Nephron progenitor cell (in vitro differentiated cells): ENCODE measurements at regions not wholly inside any gene's neighbourhood (a gene's known extent, or its start where the extent isn't known, plus 50 kb on each side); places are given as distances from the start of the nearest gene placed in this dataset.
A peak's percentile ranks its signal among the peaks of the same experiment; 100 is the strongest.

Experiments used
- DNase-seq: peaks from one replicate; pipeline ENCODE4 v3.0.0; 2021
- H3K27ac Mint-ChIP-seq: 2 replicates; pipeline ENCODE4 v1.8.0; 2021; ENCODE audit warnings: mild to moderate bottlenecking, moderate library complexity, mixed read lengths
- H3K27me3 Mint-ChIP-seq: 2 replicates; pipeline ENCODE4 v1.8.0; 2021; ENCODE audit warnings: mild to moderate bottlenecking, low read depth, mixed read lengths; ENCODE audit not compliant: poor library complexity
- H3K36me3 Mint-ChIP-seq: 2 replicates; pipeline ENCODE4 v1.8.0; 2021; ENCODE audit warnings: low read depth, mixed read lengths
- H3K4me1 Mint-ChIP-seq: 2 replicates; pipeline ENCODE4 v1.8.0; 2021; ENCODE audit warnings: mixed read lengths
- H3K4me3 Mint-ChIP-seq: 2 replicates; pipeline ENCODE4 v1.8.0; 2021; ENCODE audit warnings: mild to moderate bottlenecking, moderate library complexity, mixed read lengths
- H3K9me3 Mint-ChIP-seq: 2 replicates; pipeline ENCODE4 v1.8.0; 2021; ENCODE audit warnings: mild to moderate bottlenecking, moderate library complexity, mixed read lengths
- TF ChIP-seq, protein P1 (sequence below): fragments of 200-600 bp; sonication (generic); IDR thresholded peaks from 2 replicates; pipeline ENCODE4 v1.5.0; 2021; ENCODE audit warnings: antibody characterized with exemption

DNA sequence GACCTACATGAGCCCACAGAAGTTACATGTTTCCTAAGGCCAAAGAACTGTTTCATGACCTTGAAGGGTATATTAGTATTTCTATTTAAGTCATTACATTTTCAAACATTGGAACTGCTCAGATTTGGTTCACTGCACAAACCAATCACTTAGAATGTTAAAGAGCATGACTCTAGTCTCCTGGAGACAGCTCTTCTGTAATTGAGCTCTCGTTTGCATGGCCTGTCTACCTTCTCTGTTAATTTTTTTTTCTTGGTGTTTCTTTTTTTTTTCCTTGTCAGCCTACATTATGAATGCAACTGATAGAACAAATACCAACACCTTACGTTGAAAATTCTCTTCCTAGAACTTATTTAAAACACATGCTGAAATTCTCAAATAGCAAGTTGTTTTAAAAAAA is 860.2 kb upstream of the MAP3K7 start:
- Mint-ChIP-seq H3K27ac (no peak overlapping the region), H3K27me3 (no peaks in the 10 kb centered on the region), H3K4me3 (no peak overlapping the region), H3K36me3 (no peaks in the 10 kb centered on the region), H3K4me1 (no peaks in the 10 kb centered on the region), H3K9me3 (no peaks in the 10 kb centered on the region)
- TF ChIP-seq, protein P1, sequence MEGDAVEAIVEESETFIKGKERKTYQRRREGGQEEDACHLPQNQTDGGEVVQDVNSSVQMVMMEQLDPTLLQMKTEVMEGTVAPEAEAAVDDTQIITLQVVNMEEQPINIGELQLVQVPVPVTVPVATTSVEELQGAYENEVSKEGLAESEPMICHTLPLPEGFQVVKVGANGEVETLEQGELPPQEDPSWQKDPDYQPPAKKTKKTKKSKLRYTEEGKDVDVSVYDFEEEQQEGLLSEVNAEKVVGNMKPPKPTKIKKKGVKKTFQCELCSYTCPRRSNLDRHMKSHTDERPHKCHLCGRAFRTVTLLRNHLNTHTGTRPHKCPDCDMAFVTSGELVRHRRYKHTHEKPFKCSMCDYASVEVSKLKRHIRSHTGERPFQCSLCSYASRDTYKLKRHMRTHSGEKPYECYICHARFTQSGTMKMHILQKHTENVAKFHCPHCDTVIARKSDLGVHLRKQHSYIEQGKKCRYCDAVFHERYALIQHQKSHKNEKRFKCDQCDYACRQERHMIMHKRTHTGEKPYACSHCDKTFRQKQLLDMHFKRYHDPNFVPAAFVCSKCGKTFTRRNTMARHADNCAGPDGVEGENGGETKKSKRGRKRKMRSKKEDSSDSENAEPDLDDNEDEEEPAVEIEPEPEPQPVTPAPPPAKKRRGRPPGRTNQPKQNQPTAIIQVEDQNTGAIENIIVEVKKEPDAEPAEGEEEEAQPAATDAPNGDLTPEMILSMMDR, result no peak
- no peak for DNase-seq

DNA sequence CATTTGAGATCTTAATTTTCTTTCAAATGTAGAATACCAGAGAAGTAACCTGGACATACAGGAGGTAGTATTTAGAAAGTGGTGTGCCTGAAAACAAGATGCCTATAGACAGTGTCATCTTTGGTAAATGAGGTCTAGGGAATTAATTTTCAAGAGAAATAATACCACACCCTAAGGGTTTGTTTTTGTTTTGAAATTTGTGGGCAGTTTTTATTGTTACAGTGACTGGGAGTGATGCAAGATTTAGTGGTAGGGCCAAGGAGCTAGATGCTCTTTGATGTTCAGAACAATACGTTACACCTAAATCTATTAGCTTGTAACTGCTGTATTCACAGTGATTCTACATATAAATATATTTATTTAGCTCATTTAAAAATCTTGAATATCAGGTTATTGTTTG is 856.5 kb upstream of the MAP3K7 start:
- Mint-ChIP-seq H3K36me3 (no peaks in the 10 kb centered on the region), H3K27me3 (no peaks in the 10 kb centered on the region), H3K9me3 (no peaks in the 10 kb centered on the region), H3K27ac (no peak overlapping the region), H3K4me3 (no peak overlapping the region), H3K4me1 (no peaks in the 10 kb centered on the region)
- TF ChIP-seq, protein P1, result no peak
- no peak for DNase-seq

DNA sequence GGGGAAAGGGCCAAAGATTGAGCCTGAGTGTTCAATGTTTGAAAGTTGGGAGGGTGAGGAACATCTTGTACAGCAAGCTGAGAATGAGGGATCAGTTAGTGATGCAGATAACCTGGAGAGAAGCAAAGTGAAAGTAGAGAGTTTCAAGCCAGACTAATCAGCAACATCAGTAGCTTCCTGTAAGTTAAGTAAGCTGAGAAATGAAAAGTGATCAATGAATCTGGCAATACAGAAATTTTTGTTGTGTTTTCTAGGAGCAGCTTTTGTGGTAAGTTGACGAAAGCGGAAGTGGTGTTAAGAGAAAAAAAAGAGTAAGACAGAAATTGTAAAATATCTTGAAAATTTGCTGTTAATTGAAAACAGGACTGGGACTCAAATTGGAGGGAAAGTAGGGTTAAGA is 855.5 kb upstream of the MAP3K7 start:
- Mint-ChIP-seq H3K27me3 (no peaks in the 10 kb centered on the region), H3K4me3 (no peak overlapping the region), H3K4me1 (peaks cover 9% of the 10 kb centered on the region), H3K9me3 (no peaks in the 10 kb centered on the region), H3K36me3 (no peaks in the 10 kb centered on the region), H3K27ac (no peak overlapping the region)
- no peak for DNase-seq
- TF ChIP-seq, protein P1, result no peak

DNA sequence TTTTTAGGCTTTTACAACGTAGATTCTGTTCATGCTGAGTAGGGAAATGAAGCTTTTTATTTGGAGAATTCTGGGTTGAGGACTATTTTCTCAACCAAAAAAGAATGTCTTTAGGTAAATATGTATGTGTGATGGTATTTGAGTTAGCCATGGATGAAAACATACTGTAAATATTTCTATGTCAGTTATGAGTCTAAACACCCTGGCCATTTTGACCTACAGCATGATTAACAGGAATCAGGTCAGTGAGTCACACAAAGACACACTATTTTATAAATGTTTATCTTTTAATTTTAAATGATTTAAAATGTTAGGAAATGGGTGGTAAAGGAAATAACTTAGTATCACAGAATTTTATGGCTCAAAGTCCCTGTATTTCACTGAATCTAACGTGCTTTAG is 851.7 kb upstream of the MAP3K7 start:
- DNase-seq, result no peak
- Mint-ChIP-seq H3K27me3 (peaks cover 3% of the 10 kb centered on the region), H3K4me1 (peaks cover 12% of the 10 kb centered on the region), H3K27ac (no peak overlapping the region), H3K4me3 (no peak overlapping the region), H3K9me3 (no peaks in the 10 kb centered on the region), H3K36me3 (no peaks in the 10 kb centered on the region)
- TF ChIP-seq, protein P1, result no peak

DNA sequence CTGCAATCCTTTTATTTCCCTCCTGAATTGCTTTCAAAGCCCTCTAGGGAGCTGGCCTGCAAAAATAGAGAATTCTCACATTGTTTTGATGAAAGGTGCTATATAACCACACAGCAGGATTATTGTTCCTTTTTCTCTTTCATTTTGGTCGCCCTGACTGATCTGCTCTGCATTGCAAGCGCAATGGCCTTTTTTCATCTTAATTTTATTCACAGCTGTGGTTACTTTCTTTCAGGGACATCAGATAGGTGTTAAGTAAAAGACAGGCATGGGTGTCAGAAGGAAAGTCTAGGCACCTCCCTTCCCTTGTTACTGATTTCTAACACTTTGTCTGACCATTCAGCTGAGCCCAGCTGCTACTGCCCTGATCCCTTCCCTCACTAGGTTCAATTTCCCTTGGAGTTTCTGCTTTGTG is 850.5 kb upstream of the MAP3K7 start:
- H3K4me3 Mint-ChIP-seq, result no peak overlapping the region

DNA sequence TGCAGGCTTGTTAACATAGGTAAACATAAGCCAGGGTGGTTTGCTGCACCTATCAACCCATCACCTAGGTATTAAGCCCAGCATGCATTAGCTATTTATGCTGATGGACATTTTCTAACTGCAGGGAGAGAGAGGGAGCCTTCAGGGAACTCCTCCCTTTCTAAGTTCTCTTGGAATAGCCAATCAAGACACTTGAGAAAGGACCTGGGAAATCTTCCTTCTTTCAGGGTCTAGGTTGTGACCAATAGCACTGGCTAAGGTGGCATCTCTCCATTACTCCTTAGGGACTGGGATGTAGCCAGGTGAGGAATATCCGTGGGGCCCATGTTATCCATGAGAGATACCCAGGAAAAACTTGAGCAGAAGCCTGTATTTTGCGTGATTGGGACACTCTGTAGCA is 849.6 kb upstream of the MAP3K7 start:
- H3K4me1 Mint-ChIP-seq, result peaks cover 12% of the 10 kb centered on the region
- H3K4me3 Mint-ChIP-seq, result no peak overlapping the region
- DNase-seq, result no peak
- H3K27ac Mint-ChIP-seq, result no peak overlapping the region
- H3K9me3 Mint-ChIP-seq, result no peaks in the 10 kb centered on the region
- peaks cover 3% of the 10 kb centered on the region for H3K27me3 Mint-ChIP-seq
- TF ChIP-seq, protein P1, result no peak
- no peaks in the 10 kb centered on the region for H3K36me3 Mint-ChIP-seq

More for the DNA sequence above, 850.5 kb upstream of the MAP3K7 start:
- no peak for DNase-seq
- Mint-ChIP-seq H3K4me1 (peaks cover 12% of the 10 kb centered on the region), H3K9me3 (no peaks in the 10 kb centered on the region), H3K27ac (peak overlapping the region; percentile 76), H3K27me3 (peaks cover 3% of the 10 kb centered on the region), H3K36me3 (no peaks in the 10 kb centered on the region)
- TF ChIP-seq, protein P1, result no peak
